ENCODE measurements at regions not wholly inside any gene's neighbourhood (a gene's known extent, or its start where the extent isn't known, plus 50 kb on each side); places are given as distances from the start of the nearest gene placed in this dataset.

DNA sequence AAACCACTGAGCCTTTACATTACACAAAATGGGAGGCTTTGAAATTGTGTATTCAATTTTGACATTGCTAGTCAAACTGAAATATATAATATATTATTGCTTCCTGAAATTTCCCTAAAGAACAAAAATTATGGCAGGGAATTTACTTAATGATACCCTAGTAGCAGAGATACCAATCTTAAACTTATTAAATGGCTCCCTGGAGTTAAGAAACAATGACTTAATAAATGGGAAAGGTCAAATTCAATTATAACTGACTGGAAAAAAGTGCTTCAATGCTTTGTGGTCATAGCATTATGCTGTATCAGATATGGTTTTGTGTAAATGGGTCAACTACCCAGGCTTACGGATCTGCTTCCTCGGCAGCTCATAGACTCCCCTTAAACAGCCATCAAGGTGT, 244.1 kb downstream of the CNTN3 start:
- ATAC-seq (no peak), DNase-seq (ENCODE audit: low read depth in 1 of 2, low spot score in 1 of 2) (no peak), FAIRE-seq (no peak)
- H3K27ac ChIP-seq = no peak overlapping the region
- H3K4me3 ChIP-seq = no peak overlapping the region
- H3K4me1 ChIP-seq = no peaks in the 10 kb centered on the region
- no peaks in the 10 kb centered on the region for H3K9me3 ChIP-seq
- ChIA-PET POLR2A (no interaction called here), CTCF (interaction anchor here (0.8 kb wide), 1 partner anchor 257 kb away, joined by 3 read pairs; no protein-coding TSS in a partner anchor)
- 60% methylated on average over 2 of the region's 2 CpGs for WGBS (ENCODE audit: missing lambda C conversion rate)
- TF ChIP-seq POLR2AphosphoS2 (conservative IDR thresholded peaks at IDR 0.05; ENCODE audit: low read length) (no peak), JUN (IDR thresholded peaks at IDR 0.05) (no peak), CBX2 (IDR thresholded peaks at IDR 0.05; ENCODE audit: borderline replicate concordance, low read depth) (no peak), HEYL (CRISPR knock-in tag; IDR thresholded peaks at IDR 0.05) (no peak), SREBF2 (IDR thresholded peaks at IDR 0.05) (no peak), JUNB (IDR thresholded peaks at IDR 0.05) (no peak), KDM1A (IDR thresholded peaks at IDR 0.05; ENCODE audit: low read depth) (no peak)
- TF ChIP-seq, protein P1, sequence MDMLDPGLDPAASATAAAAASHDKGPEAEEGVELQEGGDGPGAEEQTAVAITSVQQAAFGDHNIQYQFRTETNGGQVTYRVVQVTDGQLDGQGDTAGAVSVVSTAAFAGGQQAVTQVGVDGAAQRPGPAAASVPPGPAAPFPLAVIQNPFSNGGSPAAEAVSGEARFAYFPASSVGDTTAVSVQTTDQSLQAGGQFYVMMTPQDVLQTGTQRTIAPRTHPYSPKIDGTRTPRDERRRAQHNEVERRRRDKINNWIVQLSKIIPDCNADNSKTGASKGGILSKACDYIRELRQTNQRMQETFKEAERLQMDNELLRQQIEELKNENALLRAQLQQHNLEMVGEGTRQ (IDR thresholded peaks at IDR 0.05) = no peak
- H3K4me2 ChIP-seq = no peak overlapping the region

DNA sequence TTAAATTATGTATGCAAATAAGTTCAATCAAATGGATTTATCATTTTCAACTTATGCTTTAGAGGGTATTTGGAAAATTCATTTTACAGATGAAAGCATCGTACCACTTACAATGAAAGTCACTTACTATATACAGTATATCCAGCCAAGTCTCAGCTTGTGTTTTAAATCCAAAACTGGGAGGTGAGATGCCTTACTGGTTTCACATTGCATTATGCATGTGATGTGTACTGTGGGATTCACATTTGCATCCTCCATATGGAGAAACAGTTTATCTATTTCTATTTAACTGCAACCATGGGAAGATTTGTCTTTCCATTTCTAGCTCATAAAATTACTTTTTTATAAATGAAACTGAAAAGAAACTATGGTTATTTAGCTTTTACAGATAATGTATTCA, 248.1 kb downstream of the CNTN3 start:
- FAIRE-seq (no peak), DNase-seq (ENCODE audit: low read depth in 1 of 2, low spot score in 1 of 2) (no peak), ATAC-seq (no peak)
- WGBS (ENCODE audit: missing lambda C conversion rate) = 3% methylated on average over 1 of the region's 1 CpG
- H3K9me3 ChIP-seq = no peaks in the 10 kb centered on the region; the same call in 2 of the 3 replicates
- no peak overlapping the region for H3K27ac ChIP-seq
- H3K4me1 ChIP-seq = no peaks in the 10 kb centered on the region
- ChIA-PET CTCF (no interaction called here), POLR2A (no interaction called here)
- TF ChIP-seq, protein P2, sequence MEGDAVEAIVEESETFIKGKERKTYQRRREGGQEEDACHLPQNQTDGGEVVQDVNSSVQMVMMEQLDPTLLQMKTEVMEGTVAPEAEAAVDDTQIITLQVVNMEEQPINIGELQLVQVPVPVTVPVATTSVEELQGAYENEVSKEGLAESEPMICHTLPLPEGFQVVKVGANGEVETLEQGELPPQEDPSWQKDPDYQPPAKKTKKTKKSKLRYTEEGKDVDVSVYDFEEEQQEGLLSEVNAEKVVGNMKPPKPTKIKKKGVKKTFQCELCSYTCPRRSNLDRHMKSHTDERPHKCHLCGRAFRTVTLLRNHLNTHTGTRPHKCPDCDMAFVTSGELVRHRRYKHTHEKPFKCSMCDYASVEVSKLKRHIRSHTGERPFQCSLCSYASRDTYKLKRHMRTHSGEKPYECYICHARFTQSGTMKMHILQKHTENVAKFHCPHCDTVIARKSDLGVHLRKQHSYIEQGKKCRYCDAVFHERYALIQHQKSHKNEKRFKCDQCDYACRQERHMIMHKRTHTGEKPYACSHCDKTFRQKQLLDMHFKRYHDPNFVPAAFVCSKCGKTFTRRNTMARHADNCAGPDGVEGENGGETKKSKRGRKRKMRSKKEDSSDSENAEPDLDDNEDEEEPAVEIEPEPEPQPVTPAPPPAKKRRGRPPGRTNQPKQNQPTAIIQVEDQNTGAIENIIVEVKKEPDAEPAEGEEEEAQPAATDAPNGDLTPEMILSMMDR (IDR thresholded peaks at IDR 0.05) = no peak
- TF ChIP-seq HOXB13 (CRISPR knock-in tag; IDR thresholded peaks at IDR 0.05; ENCODE audit: low read depth) = no peak
- TF ChIP-seq, protein P3, sequence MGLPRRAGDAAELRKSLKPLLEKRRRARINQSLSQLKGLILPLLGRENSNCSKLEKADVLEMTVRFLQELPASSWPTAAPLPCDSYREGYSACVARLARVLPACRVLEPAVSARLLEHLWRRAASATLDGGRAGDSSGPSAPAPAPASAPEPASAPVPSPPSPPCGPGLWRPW (IDR thresholded peaks at IDR 0.05) = no peak
- TF ChIP-seq KDM1A (IDR thresholded peaks at IDR 0.05; ENCODE audit: low read depth) = no peak
- TF ChIP-seq, protein P4, sequence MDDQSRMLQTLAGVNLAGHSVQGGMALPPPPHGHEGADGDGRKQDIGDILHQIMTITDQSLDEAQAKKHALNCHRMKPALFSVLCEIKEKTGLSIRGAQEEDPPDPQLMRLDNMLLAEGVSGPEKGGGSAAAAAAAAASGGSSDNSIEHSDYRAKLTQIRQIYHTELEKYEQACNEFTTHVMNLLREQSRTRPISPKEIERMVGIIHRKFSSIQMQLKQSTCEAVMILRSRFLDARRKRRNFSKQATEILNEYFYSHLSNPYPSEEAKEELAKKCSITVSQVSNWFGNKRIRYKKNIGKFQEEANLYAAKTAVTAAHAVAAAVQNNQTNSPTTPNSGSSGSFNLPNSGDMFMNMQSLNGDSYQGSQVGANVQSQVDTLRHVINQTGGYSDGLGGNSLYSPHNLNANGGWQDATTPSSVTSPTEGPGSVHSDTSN (IDR thresholded peaks at IDR 0.05) = no peak
- no peak for TF ChIP-seq NR3C1 (IDR thresholded peaks at IDR 0.05)
- no peak for TF ChIP-seq GATA3 (IDR thresholded peaks at IDR 0.05; ENCODE audit: borderline replicate concordance)
- TF ChIP-seq CBX2 (IDR thresholded peaks at IDR 0.05; ENCODE audit: borderline replicate concordance, low read depth) = no peak
- TF ChIP-seq RNF2 (IDR thresholded peaks at IDR 0.05; ENCODE audit: borderline replicate concordance, low read depth) = no peak
- H3K4me2 ChIP-seq = no peak overlapping the region
- no peak overlapping the region for H3K4me3 ChIP-seq

DNA sequence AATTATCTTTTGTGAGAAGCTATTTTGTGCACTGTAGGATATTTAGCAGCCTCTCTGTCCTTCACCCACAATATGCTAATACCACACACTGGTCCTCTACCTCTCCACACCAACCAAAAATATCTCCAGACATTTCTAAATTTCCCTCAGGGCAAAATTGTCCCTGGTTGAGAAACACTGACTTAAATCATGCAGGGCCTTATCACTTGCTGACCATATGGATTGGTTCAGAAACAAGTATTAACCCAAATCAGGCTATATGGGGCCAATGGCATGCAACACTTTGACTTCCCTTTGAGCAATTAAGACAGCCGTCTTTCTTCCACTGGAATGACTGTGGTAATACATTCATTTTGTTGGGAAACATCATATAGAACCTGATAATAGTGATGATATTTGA, 251.1 kb downstream of the CNTN3 start:
- Histone ChIP-seq H3K4me1 (no peaks in the 10 kb centered on the region), H3K9me3 (no peaks in the 10 kb centered on the region; the same call in 2 of the 3 replicates), H3K27ac (no peak overlapping the region), H3K4me3 (no peak overlapping the region), H3K4me2 (no peak overlapping the region)
- DNase-seq (ENCODE audit: low read depth in 1 of 2, low spot score in 1 of 2) (no peak), FAIRE-seq (no peak), ATAC-seq (no peak)
- POLR2A ChIA-PET = no interaction called here
- WGBS (ENCODE audit: missing lambda C conversion rate) = 0% methylated on average over 1 of the region's 1 CpG
- CTCF ChIA-PET = no interaction called here
- no peak for TF ChIP-seq JUNB (IDR thresholded peaks at IDR 0.05)
- no peak for TF ChIP-seq KDM1A (IDR thresholded peaks at IDR 0.05; ENCODE audit: low read depth)
- no peak for TF ChIP-seq NPAS2 (CRISPR knock-in tag; IDR thresholded peaks at IDR 0.05; ENCODE audit: borderline replicate concordance)
- no peak for TF ChIP-seq HOXB5 (CRISPR knock-in tag; IDR thresholded peaks at IDR 0.05)
- TF ChIP-seq HOXB13 (CRISPR knock-in tag; IDR thresholded peaks at IDR 0.05; ENCODE audit: low read depth) = no peak
- TF ChIP-seq, protein P5, sequence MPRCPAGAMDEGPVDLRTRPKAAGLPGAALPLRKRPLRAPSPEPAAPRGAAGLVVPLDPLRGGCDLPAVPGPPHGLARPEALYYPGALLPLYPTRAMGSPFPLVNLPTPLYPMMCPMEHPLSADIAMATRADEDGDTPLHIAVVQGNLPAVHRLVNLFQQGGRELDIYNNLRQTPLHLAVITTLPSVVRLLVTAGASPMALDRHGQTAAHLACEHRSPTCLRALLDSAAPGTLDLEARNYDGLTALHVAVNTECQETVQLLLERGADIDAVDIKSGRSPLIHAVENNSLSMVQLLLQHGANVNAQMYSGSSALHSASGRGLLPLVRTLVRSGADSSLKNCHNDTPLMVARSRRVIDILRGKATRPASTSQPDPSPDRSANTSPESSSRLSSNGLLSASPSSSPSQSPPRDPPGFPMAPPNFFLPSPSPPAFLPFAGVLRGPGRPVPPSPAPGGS (IDR thresholded peaks at IDR 0.05) = no peak
- TF ChIP-seq, protein P6, sequence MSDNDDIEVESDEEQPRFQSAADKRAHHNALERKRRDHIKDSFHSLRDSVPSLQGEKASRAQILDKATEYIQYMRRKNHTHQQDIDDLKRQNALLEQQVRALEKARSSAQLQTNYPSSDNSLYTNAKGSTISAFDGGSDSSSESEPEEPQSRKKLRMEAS (IDR thresholded peaks at IDR 0.05) = no peak
- TF ChIP-seq ZC3H11A (IDR thresholded peaks at IDR 0.05) = no peak
- TF ChIP-seq, protein P2 (IDR thresholded peaks at IDR 0.05) = no peak
- TF ChIP-seq, protein P7, sequence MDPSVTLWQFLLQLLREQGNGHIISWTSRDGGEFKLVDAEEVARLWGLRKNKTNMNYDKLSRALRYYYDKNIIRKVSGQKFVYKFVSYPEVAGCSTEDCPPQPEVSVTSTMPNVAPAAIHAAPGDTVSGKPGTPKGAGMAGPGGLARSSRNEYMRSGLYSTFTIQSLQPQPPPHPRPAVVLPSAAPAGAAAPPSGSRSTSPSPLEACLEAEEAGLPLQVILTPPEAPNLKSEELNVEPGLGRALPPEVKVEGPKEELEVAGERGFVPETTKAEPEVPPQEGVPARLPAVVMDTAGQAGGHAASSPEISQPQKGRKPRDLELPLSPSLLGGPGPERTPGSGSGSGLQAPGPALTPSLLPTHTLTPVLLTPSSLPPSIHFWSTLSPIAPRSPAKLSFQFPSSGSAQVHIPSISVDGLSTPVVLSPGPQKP (IDR thresholded peaks at IDR 0.05; ENCODE audit: low read depth, low read length) = no peak
- no peak for TF ChIP-seq FOSL2 (IDR thresholded peaks at IDR 0.05)
- TF ChIP-seq FOSL2 (CRISPR knock-in tag; IDR thresholded peaks at IDR 0.05) = no peak
- no peak for TF ChIP-seq ZNF302 (CRISPR knock-in tag; IDR thresholded peaks at IDR 0.05)
- TF ChIP-seq ZFP36 (IDR thresholded peaks at IDR 0.05; ENCODE audit: borderline replicate concordance, partially characterized antibody) = no peak
